CD4-positive, alpha-beta T cell (primary cell): ENCODE measurements at regions not wholly inside any gene's neighbourhood (a gene's known extent, or its start where the extent isn't known, plus 50 kb on each side); places are given as distances from the start of the nearest gene placed in this dataset.

Source experiments
- ATAC-seq: fragments of 200-7000 bp; cut with Tn5 transposase; one replicate; pipeline ENCODE4 v1.10.0; 2022; ENCODE audit warnings: mild to moderate bottlenecking; ENCODE audit not compliant: poor library complexity
- CTCF ChIA-PET: fragments of 350-600 bp; sonication (Branson Sonifier 250); formaldehyde crosslinking; loops from one replicate; lab custom pipeline; 2021; ENCODE audit warnings: antibody characterized with exemption, inconsistent platforms; lab: Charles Lee
- POLR2A ChIA-PET: fragments of 350-600 bp; sonication (Branson Sonifier 250); formaldehyde crosslinking; loops from one replicate; lab custom pipeline; 2021; ENCODE audit warnings: antibody characterized with exemption, inconsistent platforms; lab: Charles Lee
- DNase-seq, 14 experiments: peaks; one replicate each; pipeline ENCODE4 v3.0.0-alpha.2; 2013 to 2020; ENCODE audit warnings: mixed read lengths in 2 of 14
- H3K27ac ChIP-seq, 2 donors: one replicate each; pipeline versions ENCODE4 v1.5.1 to v1.7.0; 2013; ENCODE audit warnings: low read length in 2 of 2, low read depth in 1 of 2, mild to moderate bottlenecking in 1 of 2
- H3K27me3 ChIP-seq, 2 experiments: 1 replicate in 1 of 2; 2 replicates in 1 of 2; pipeline versions ENCODE4 v1.6.1 to v1.7.0; 2013; ENCODE audit warnings: low read length in 2 of 2, control low read depth in 1 of 2, mild to moderate bottlenecking in 1 of 2, moderate library complexity in 1 of 2; ENCODE audit not compliant: insufficient read depth in 2 of 2, control insufficient read depth in 1 of 2
- H3K36me3 ChIP-seq: one replicate; pipeline ENCODE4 v1.6.1; 2013; ENCODE audit warnings: low read length, control low read depth; ENCODE audit not compliant: insufficient read depth
- H3K4me1 ChIP-seq: one replicate; pipeline ENCODE4 v1.6.1; 2013; ENCODE audit warnings: low read length, control low read depth; ENCODE audit not compliant: insufficient read depth
- H3K4me3 ChIP-seq: one replicate; pipeline ENCODE4 v1.5.1; 2013; ENCODE audit warnings: mild to moderate bottlenecking, low read length, moderate library complexity
- H3K9me3 ChIP-seq, 2 experiments: 1 replicate in 1 of 2; 2 replicates in 1 of 2; pipeline versions ENCODE4 v1.6.1 to v1.7.0; 2013; ENCODE audit warnings: low read length in 2 of 2, mild to moderate bottlenecking in 2 of 2, control low read depth in 1 of 2, moderate library complexity in 1 of 2; ENCODE audit not compliant: control insufficient read depth in 1 of 2, insufficient read depth in 1 of 2
- H3K27ac Mint-ChIP-seq: one replicate; pipeline ENCODE4 v1.8.0; 2020; ENCODE audit warnings: mixed read lengths
- H3K27me3 Mint-ChIP-seq: one replicate; pipeline ENCODE4 v1.8.0; 2021; ENCODE audit warnings: mixed read lengths
- H3K36me3 Mint-ChIP-seq: one replicate; pipeline ENCODE4 v1.8.0; 2021; ENCODE audit warnings: low read depth, mixed read lengths
- H3K4me1 Mint-ChIP-seq: one replicate; pipeline ENCODE4 v1.8.0; 2021; ENCODE audit warnings: low read depth, mixed read lengths
- H3K4me3 Mint-ChIP-seq: one replicate; pipeline ENCODE4 v1.8.0; 2020; ENCODE audit warnings: mild to moderate bottlenecking, mixed read lengths
- H3K9me3 Mint-ChIP-seq: one replicate; pipeline ENCODE4 v1.8.0; 2020; ENCODE audit warnings: mixed read lengths
- CTCF ChIP-seq: fragments of 200-600 bp; IDR thresholded peaks from one replicate; pipeline ENCODE4 v1.8.0; 2022; ENCODE audit warnings: antibody characterized with exemption, mild to moderate bottlenecking
- intact Hi-C, 2 experiments: fragments of 100-400 bp; cut with DNase I in 1 of 2; cut with micrococcal nuclease in 1 of 2; formaldehyde crosslinking; loops; one replicate each; pipeline versions ENCODE4 v1.15.1 to v1.9.0; 2023 to 2025; cut with DNase I, micrococcal nuclease

GRCh38 chr4:14338585-14339265, 663.6 kb upstream of the CPEB2 start:
- POLR2A ChIA-PET, result no interaction called here
- Histone ChIP-seq H3K36me3 (no peaks in the 10 kb centered on the region), H3K27ac (no peak overlapping the region), H3K4me3 (no peak overlapping the region), H3K27me3 (no peaks in the 10 kb centered on the region), H3K9me3 (no peaks in the 10 kb centered on the region), H3K4me1 (no peaks in the 10 kb centered on the region)
- no peak overlapping the region for H3K4me3 Mint-ChIP-seq
- CTCF ChIA-PET, result no interaction called here
- intact Hi-C loops, result no loop called here
- no peak for ATAC-seq
- DNase-seq, result no peak
- H3K27ac Mint-ChIP-seq, result no peak overlapping the region
- H3K9me3 Mint-ChIP-seq, result no peaks in the 10 kb centered on the region
- H3K4me1 Mint-ChIP-seq, result no peaks in the 10 kb centered on the region
- no peaks in the 10 kb centered on the region for H3K36me3 Mint-ChIP-seq
- no peaks in the 10 kb centered on the region for H3K27me3 Mint-ChIP-seq
- TF ChIP-seq CTCF, result no peak

- ChIA-PET CTCF (no interaction called here), POLR2A (no interaction called here)
- H3K27ac ChIP-seq, result no peak overlapping the region
- H3K36me3 ChIP-seq, result no peaks in the 10 kb centered on the region
- Mint-ChIP-seq H3K27ac (no peak overlapping the region), H3K27me3 (no peaks in the 10 kb centered on the region), H3K36me3 (no peaks in the 10 kb centered on the region), H3K9me3 (no peaks in the 10 kb centered on the region), H3K4me1 (no peaks in the 10 kb centered on the region), H3K4me3 (no peak overlapping the region)
- no peak overlapping the region for H3K4me3 ChIP-seq
- ATAC-seq (no peak), DNase-seq (no peak)
- H3K9me3 ChIP-seq, result no peaks in the 10 kb centered on the region
- H3K4me1 ChIP-seq, result no peaks in the 10 kb centered on the region
- no peak for TF ChIP-seq CTCF
- intact Hi-C loops, result no loop called here
- H3K27me3 ChIP-seq, result no peaks in the 10 kb centered on the region
These were observed 662.6 kb upstream of the CPEB2 start for GRCh38 chr4:14339715-14340114.

GRCh38 chr4:14340321-14340720, 662.0 kb upstream of the CPEB2 start:
- no peaks in the 10 kb centered on the region for H3K36me3 Mint-ChIP-seq

More at GRCh38 chr4:14340321-14340720, 662.0 kb upstream of the CPEB2 start:
- H3K9me3 Mint-ChIP-seq, result no peaks in the 10 kb centered on the region
- Histone ChIP-seq H3K27me3 (no peaks in the 10 kb centered on the region), H3K9me3 (no peaks in the 10 kb centered on the region), H3K27ac (no peak overlapping the region), H3K36me3 (no peaks in the 10 kb centered on the region), H3K4me3 (no peak overlapping the region), H3K4me1 (no peaks in the 10 kb centered on the region)
- H3K4me1 Mint-ChIP-seq, result no peaks in the 10 kb centered on the region
- ATAC-seq (no peak), DNase-seq (no peak)
- TF ChIP-seq CTCF, result no peak
- H3K27me3 Mint-ChIP-seq, result no peaks in the 10 kb centered on the region
- H3K4me3 Mint-ChIP-seq, result no peak overlapping the region
- CTCF ChIA-PET, result no interaction called here
- intact Hi-C loops, result no loop called here
- POLR2A ChIA-PET, result no interaction called here
- no peak overlapping the region for H3K27ac Mint-ChIP-seq
